BJ (cell line): ENCODE measurements at regions not wholly inside any gene's neighbourhood (a gene's known extent, or its start where the extent isn't known, plus 50 kb on each side); places are given as distances from the start of the nearest gene placed in this dataset.

Experiments used
- CTCF ChIA-PET: fragments of 350-600 bp; formaldehyde crosslinking; extraction: SDS; loops from one replicate; lab custom pipeline; 2021; ENCODE audit warnings: antibody characterized with exemption, inconsistent platforms; lab: Yijun Ruan, JAX
- POLR2A ChIA-PET: fragments of 300-600 bp; sonication (Branson Sonifier 250); formaldehyde crosslinking; extraction: SDS; loops from one replicate; lab custom pipeline; 2021; ENCODE audit warnings: antibody characterized with exemption; lab: Charles Lee
- DNase-seq: peaks from one replicate; pipeline ENCODE4 v3.0.0-alpha.2; 2011; ENCODE audit warnings: low read depth
- H3K27me3 ChIP-seq: 2 replicates; pipeline ENCODE4 v1.6.0; 2011; ENCODE audit warnings: low read length; ENCODE audit not compliant: control insufficient read depth, insufficient read depth
- H3K36me3 ChIP-seq: 2 replicates; pipeline ENCODE4 v1.5.1; 2011; ENCODE audit warnings: low read length; ENCODE audit not compliant: control insufficient read depth, insufficient read depth
- H3K4me3 ChIP-seq: 2 replicates; pipeline ENCODE4 v1.5.1; 2011; ENCODE audit warnings: low read depth, mild to moderate bottlenecking, control low read depth, low read length
- CTCF ChIP-seq: IDR thresholded peaks from 2 replicates; pipeline ENCODE4 v1.5.1; 2011; ENCODE audit warnings: low read depth, mild to moderate bottlenecking, control low read depth, inconsistent platforms, low read length, moderate library complexity; ENCODE audit not compliant: insufficient read depth

GRCh38 chr15:24858737-24859601 is 95.8 kb upstream of the SNRPN start:
- Histone ChIP-seq H3K27me3 (no peaks in the 10 kb centered on the region), H3K4me3 (no peak overlapping the region), H3K36me3 (no peaks in the 10 kb centered on the region)
- ChIA-PET POLR2A (no interaction called here), CTCF (no interaction called here)
- no peak for DNase-seq
- TF ChIP-seq CTCF, result no peak

GRCh38 chr15:24861014-24861690 is 93.6 kb upstream of the SNRPN start:
- CTCF ChIA-PET, result no interaction called here
- Histone ChIP-seq H3K4me3 (no peak overlapping the region), H3K36me3 (no peaks in the 10 kb centered on the region), H3K27me3 (no peaks in the 10 kb centered on the region)
- POLR2A ChIA-PET, result no interaction called here
- DNase-seq, result no peak
- no peak for TF ChIP-seq CTCF

GRCh38 chr15:24862726-24863521 is 91.9 kb upstream of the SNRPN start:
- DNase-seq, result no peak
- CTCF ChIA-PET, result no interaction called here
- no peaks in the 10 kb centered on the region for H3K36me3 ChIP-seq
- H3K4me3 ChIP-seq, result no peak overlapping the region
- TF ChIP-seq CTCF, result no peak
- no peaks in the 10 kb centered on the region for H3K27me3 ChIP-seq
- POLR2A ChIA-PET, result no interaction called here

GRCh38 chr15:24865303-24865702 is 89.5 kb upstream of the SNRPN start:
- POLR2A ChIA-PET, result no interaction called here
- no peak for DNase-seq
- no peak for TF ChIP-seq CTCF
- no peaks in the 10 kb centered on the region for H3K27me3 ChIP-seq
- H3K4me3 ChIP-seq, result no peak overlapping the region
- H3K36me3 ChIP-seq, result no peaks in the 10 kb centered on the region
- CTCF ChIA-PET, result no interaction called here

- no peak for DNase-seq
- TF ChIP-seq CTCF, result no peak
- H3K36me3 ChIP-seq, result no peaks in the 10 kb centered on the region
- ChIA-PET CTCF (no interaction called here), POLR2A (no interaction called here)
- H3K4me3 ChIP-seq, result no peak overlapping the region
- no peaks in the 10 kb centered on the region for H3K27me3 ChIP-seq
These were observed 77.6 kb upstream of the SNRPN start for GRCh38 chr15:24877174-24877573.
